GM18873 (cell line): ENCODE measurements at regions not wholly inside any gene's neighbourhood (a gene's known extent, or its start where the extent isn't known, plus 50 kb on each side); places are given as distances from the start of the nearest gene placed in this dataset.

Source experiments
- ATAC-seq: cut with Tn5 transposase; IDR thresholded peaks from one replicate; pipeline ENCODE4 v1.9.1; 2021; ENCODE audit warnings: mild to moderate bottlenecking, moderate library complexity, moderate number of reproducible peaks; ENCODE audit not compliant: unreplicated experiment, low FRiP score

GRCh38 chr7:142380069-142380468 lies 122.2 kb upstream of the PRSS58 start:
- ATAC-seq: no peak

- ATAC-seq: no peak
Measured at GRCh38 chr7:142379201-142379885, 121.5 kb upstream of the PRSS58 start.

GRCh38 chr7:142377567-142377966 lies 119.7 kb upstream of the PRSS58 start:
- no peak for ATAC-seq

GRCh38 chr7:142376356-142376997 lies 118.6 kb upstream of the PRSS58 start:
- ATAC-seq: no peak

GRCh38 chr7:142375710-142376313 lies 118.0 kb upstream of the PRSS58 start:
- no peak for ATAC-seq

- ATAC-seq: no peak
Measured at GRCh38 chr7:142372727-142373126, 114.9 kb upstream of the PRSS58 start.

GRCh38 chr7:142371586-142372377 lies 113.9 kb upstream of the PRSS58 start:
- ATAC-seq: no peak

GRCh38 chr7:142365410-142365842 lies 107.6 kb upstream of the PRSS58 start:
- ATAC-seq: no peak

GRCh38 chr7:142364551-142364950 lies 106.7 kb upstream of the PRSS58 start:
- ATAC-seq: no peak

- no peak for ATAC-seq
Measured at GRCh38 chr7:142362349-142362748, 104.5 kb upstream of the PRSS58 start.

- ATAC-seq: no peak
Measured at GRCh38 chr7:142359694-142360279, 101.9 kb upstream of the PRSS58 start.

- ATAC-seq: peak; percentile 81
Measured at GRCh38 chr7:142357953-142358520, 100.2 kb upstream of the PRSS58 start.

GRCh38 chr7:142356166-142356565 lies 98.3 kb upstream of the PRSS58 start:
- ATAC-seq: no peak

- no peak for ATAC-seq
Measured at GRCh38 chr7:142355328-142355727, 97.5 kb upstream of the PRSS58 start.

GRCh38 chr7:142353147-142354060 lies 95.5 kb upstream of the PRSS58 start:
- no peak for ATAC-seq

- no peak for ATAC-seq
Measured at GRCh38 chr7:142352543-142352942, 94.7 kb upstream of the PRSS58 start.

GRCh38 chr7:142351145-142351544 lies 93.3 kb upstream of the PRSS58 start:
- no peak for ATAC-seq

- no peak for ATAC-seq
Measured at GRCh38 chr7:142349670-142350405, 92.0 kb upstream of the PRSS58 start.
